Astrocyte of the cerebellum (primary cell): ENCODE measurements at regions not wholly inside any gene's neighbourhood (a gene's known extent, or its start where the extent isn't known, plus 50 kb on each side); places are given as distances from the start of the nearest gene placed in this dataset.
"Not testable (repeated sequence)": the region's sequence is repeated elsewhere in the genome, so short reads cannot be mapped to it uniquely, and the experiment has no call there.

Source experiments
- DNase-seq: peaks from one replicate; pipeline ENCODE4 v3.0.0-alpha.2; 2011; ENCODE audit warnings: low read depth
- H3K4me3 ChIP-seq: 2 replicates; pipeline ENCODE4 v1.5.1; 2011; ENCODE audit warnings: mild to moderate bottlenecking, low read depth, low read length, moderate library complexity
- CTCF ChIP-seq: IDR thresholded peaks from 2 replicates; pipeline ENCODE4 v1.5.1; 2012; ENCODE audit warnings: low read length, low read depth, moderate library complexity, mild to moderate bottlenecking; ENCODE audit errors: missing control alignments
- in situ Hi-C: cut with HindIII; loops from 2 replicates; pipeline ENCODE4 v1.10.0; 2017; ENCODE audit warnings: low sequenced_read_pairs

- H3K4me3 ChIP-seq: no peak overlapping the region
- no peak for TF ChIP-seq CTCF
- in situ Hi-C loops: no loop called here
- DNase-seq: no peak
These were observed 929.6 kb downstream of the TAF11L14 start for GRCh38 chr5:18563853-18564252.

DNA sequence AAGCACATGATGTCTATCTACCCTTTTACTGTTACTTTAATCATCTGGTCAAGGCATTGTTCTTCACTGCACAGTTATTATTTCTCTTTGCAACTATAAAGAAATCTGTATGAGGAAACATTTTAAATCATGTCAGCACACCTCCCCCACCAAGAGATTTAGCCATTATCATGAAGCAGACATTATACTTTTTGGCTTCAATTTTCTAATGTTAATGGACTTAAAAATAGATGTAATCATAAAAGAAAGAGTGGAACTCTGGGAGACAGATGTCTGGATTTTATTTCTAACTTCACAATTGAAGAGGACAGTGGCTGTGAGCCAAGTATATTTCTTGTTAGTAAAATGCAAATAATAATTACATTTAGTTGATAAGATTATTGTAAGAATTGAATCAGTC lies 932.4 kb downstream of the TAF11L14 start:
- DNase-seq: no peak
- TF ChIP-seq CTCF: no peak
- no peak overlapping the region for H3K4me3 ChIP-seq
- in situ Hi-C loops: no loop called here

- H3K4me3 ChIP-seq: no peak overlapping the region
- TF ChIP-seq CTCF: no peak
- in situ Hi-C loops: no loop called here
These were observed 942.3 kb downstream of the TAF11L14 start for GRCh38 chr5:18576586-18576985.

DNA sequence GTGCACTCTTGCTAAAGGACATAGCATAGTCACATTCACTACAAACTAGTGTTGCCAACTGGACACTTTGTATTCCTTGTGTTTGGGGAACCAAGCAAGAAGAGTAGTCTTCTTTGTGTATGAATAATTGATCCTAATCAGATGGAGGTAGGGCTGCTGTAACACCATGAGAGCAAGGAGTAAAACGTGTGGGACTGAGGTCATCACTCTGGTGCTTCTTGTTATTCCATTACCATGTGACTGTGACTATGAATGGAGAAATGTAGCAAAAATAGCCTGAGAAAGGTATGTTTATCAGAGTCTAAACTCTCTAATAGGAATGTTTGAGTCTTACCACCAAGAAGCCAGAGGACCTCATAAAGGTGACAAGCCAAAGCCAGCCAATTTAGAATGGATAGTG lies 966.9 kb downstream of the TAF11L14 start:
- DNase-seq: no peak
- in situ Hi-C loops: no loop called here

More at GRCh38 chr5:18576586-18576985, 942.3 kb downstream of the TAF11L14 start:
- DNase-seq: no peak

GRCh38 chr5:18602402-18602801 lies 968.1 kb downstream of the TAF11L14 start:
- DNase-seq: no peak
- no peak overlapping the region for H3K4me3 ChIP-seq
- in situ Hi-C loops: no loop called here
- TF ChIP-seq CTCF: no peak

More for the DNA sequence above, 966.9 kb downstream of the TAF11L14 start:
- no peak overlapping the region for H3K4me3 ChIP-seq
- no peak for TF ChIP-seq CTCF

DNA sequence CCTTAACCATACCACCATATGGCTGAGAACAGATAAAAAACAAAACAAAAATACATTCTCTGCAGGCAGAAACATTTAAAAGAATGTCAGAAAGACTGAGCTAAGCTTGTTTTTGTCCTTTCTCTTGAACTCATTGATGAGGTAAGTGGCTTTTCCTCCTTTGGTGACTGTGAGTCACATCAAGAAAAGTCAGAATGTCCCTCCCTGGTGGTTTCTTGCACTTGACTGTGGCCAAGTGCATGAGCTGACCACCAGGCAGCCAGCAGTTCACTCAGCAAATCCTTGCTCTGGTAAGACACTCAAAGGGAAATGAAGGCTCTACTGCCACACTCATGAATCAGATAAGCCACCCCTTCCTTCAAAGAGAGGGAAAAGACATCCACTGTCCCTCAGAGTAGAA lies 970.9 kb downstream of the TAF11L14 start:
- in situ Hi-C loops: no loop called here
- DNase-seq: no peak
- no peak for TF ChIP-seq CTCF
- H3K4me3 ChIP-seq: no peak overlapping the region

DNA sequence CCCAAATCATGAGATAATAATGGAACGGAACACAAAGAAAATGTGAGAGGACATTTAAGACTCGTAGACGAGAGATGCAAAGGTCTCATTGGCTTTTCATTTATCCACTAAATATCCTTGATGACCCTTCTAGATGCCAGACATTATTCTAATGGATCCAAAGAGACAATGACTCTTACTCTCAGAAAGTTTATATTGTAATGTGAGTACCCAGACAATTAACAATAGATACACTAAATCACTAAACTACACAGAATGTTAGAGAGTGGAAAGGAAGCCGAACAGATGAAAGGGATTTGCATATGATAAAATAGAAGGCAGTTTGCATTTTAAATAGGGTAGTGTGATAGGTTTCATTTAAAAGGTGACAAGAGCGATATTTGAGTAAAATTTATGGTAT lies 973.3 kb downstream of the TAF11L14 start:
- in situ Hi-C loops: no loop called here
- no peak overlapping the region for H3K4me3 ChIP-seq
- no peak for TF ChIP-seq CTCF
- DNase-seq: no peak

DNA sequence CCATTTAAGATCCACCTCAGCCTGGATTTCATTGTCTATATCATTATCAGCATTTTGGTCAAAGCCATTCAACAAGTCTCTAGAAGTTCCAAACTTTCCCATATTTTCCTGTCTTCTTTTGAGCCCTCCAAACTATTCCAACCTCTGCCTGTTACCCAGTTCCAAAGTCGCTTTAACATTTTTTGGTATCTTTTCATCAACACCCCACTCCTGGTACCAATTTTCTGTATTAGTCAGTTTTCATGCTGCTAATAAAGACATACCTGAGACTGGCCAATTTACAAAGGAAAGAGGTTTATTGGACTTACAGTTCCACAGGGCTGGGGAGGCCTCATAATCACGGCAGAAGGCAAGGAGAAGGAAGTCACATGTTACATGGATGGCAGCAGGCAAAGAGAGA lies 982.9 kb downstream of the TAF11L14 start:
- H3K4me3 ChIP-seq, in situ Hi-C loops, DNase-seq: not testable (repeated sequence)
